SW 1271 (cell line): ENCODE measurements at regions not wholly inside any gene's neighbourhood (a gene's known extent, or its start where the extent isn't known, plus 50 kb on each side); places are given as distances from the start of the nearest gene placed in this dataset.
"Not testable (repeated sequence)": the region's sequence is repeated elsewhere in the genome, so short reads cannot be mapped to it uniquely, and the experiment has no call there.

Experiments
- DNase-seq, 2 experiments: peaks; one replicate each; lab custom pipeline; 2025; lab: John Stamatoyannopoulos, UW

DNA sequence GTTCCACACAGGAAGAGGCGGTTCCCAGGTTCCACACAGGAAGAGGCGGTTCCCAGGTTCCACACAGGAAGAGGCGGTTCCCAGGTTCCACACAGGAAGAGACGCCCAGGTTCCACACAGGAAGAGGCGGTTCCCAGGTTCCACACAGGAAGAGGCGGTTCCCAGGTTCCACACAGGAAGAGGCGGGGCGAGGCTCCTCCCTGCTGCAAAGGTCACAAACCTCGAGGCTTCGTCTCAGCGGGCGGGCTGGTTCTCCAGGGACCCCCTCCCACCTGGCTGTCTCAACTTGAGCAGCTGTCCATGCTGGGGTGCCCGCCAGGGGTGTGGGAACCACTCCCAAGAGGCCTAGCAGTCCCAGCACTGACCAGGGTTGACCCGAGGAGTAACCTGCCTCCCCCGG is 94.3 kb upstream of the RUFY1 start:
- DNase-seq = not testable (repeated sequence)

DNA sequence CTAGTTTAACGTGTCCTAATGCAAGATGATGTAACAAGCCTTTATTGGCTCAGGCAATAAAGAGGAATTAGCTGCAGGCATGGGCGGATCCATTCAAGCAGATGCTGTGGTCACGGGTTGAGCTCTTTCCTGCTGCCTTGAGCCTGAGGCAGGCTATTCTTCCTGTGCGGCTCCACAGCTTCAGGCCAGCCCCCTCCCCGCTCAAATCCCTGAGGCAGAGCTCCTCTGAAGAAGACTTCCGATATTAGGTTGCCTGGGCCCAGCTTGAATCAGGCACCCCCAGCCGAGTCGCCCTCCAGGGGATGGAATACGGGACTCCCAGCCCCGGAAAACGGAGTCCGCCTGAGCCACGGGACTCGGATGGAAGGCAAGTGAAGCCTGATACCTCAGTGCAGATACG is 95.0 kb upstream of the RUFY1 start:
- no peak for DNase-seq

DNA sequence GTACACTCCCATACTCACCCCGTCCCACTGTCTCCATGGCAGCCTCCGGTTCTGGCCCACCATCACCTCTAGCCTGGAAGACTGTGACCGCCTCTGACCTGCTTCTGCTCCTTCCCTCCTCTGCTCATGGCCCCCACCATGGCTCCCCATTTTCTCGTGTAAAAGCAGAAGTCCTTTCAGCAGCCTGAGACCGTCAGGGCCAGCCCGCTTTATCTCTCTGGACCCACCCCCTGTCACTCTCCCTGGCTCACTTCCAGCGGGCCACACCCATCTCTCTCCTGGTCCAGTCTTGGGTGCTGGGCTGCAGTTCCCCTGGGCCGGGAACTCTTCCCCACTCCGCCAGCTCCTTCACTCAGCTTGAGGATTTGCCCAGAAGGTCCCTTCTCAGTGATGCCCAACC is 96.0 kb upstream of the RUFY1 start:
- no peak for DNase-seq

DNA sequence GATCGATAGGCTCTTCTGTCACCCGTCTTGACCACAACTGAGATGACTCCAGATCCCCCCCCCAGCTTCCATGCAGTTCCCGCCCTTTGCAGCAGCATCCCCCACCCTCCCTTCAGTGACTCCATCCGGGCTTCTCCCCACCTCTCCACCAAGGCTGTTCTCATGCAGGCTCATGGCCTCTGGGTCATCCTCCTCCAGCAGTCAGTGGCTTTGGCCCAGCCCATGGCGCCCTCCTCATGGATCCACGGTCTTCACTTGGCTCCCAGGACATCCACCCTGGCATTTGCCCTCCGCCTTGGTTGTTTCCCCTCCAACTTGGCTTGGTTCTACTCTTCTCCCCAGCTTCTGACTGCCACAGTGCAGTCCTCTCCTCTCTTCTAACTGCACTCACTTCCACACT is 96.7 kb upstream of the RUFY1 start:
- no peak for DNase-seq

DNA sequence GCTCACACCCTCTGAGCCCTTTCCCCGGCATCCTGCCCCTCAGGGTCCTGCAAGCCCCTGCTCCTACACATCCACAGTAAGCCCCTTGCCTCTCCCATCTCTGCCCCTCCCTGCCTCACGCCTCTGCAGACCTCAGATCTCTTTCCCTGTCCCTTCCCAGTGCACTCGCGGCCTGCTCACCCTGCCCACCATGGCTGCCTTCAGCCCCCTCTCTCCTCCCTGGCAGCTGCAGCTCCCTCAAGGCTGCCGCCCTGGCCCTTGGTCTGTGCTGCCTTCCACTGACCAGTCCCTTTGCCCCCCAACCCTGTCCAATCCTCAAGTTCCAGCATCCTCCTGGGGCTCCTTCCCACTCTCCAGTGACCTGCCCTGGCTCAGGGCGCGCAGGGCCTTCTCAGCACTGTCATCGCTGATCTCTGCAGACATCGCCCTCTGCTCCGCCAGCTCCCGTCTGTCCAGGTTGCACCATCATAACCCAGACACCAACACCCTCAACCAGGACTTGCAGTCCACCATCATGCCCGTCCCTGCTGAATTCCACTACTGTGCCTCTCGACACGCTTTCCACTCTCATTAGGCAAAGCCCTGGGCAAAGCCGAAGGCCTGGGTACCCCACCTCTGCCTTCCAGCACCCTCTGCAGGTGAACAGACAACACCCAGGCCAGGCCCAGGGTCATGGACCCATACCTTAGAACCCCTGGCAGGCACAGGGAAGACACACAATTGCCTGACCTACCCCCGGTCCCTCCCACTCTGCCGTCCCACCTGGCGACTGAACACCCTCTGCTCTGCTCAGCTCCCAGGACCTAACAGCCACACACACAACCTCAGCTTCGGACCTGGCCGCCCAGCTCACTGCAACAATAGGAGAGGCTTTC is 97.8 kb upstream of the RUFY1 start:
- DNase-seq = no peak

DNA sequence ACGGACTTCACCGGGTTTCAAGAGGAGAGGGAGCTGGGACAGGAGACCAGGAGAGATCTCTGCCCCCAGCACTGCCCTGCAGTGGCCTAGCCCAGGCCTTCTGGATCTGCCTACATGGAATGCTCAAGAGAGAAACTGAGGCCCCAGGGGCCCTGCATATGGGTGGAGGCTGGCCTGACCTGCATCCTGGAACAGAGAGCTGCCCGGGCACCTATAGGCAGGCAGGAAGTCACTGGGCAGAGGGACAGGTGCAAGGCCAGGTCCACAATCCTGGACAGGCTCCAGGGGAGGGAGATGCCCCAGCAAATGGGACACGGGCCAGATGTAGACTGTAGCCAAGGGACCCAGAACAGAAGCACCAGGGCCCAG is 98.5 kb upstream of the RUFY1 start:
- no peak for DNase-seq

DNA sequence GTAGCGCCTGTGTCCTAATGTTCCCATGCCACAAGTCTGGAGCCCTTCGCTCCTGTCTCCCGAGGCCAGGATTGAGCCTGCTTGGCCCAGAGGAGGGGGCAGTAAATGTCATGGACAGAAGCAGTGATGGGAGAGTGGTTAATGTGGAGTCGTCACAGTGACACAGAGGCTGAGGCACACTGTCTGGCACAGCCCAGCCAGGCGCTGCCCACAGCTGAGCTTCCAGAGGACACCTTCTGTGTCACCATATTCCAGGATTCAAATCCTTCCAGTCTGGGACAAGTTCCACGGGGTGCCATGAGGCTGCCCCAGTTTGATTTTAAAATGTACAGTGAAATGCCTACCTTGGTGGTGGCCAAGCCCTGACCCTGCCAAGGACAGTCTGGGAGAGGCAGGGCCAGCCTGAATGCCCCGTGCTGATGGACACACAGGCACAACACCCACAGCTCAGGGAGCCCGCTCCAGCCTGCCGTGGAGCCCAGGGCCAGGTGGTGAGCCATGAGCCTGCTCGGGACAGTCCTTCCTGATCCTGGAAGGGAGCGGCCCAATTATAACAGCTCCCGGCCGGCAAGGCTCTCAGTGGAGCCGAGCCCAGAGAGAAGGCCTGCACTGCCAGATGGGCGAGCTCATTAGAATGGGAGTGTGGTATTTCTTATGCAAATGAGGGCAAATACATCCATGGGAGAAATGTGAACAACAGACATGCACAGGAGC is 99.1 kb upstream of the RUFY1 start:
- no peak for DNase-seq

DNA sequence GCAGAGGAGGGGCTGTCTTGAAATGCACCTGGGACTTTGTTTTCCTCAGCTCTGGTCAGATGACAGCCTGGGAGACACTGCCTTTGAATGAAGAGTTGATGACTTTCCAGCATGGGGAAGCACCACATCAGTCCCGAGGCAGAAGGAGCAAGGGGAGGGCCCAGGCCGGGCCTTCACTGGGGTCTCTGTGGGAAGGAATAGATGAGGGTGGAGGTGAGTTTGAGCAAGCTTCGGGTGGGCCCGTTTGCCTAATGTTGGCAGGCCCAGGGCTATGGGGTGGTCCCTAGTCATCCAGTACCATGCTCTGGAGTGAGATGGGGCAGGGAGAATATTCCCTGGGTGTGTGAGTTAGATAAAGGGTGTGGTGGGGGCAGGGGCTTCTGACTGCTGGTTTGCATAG is 100.4 kb upstream of the RUFY1 start:
- not testable (repeated sequence) for DNase-seq

DNA sequence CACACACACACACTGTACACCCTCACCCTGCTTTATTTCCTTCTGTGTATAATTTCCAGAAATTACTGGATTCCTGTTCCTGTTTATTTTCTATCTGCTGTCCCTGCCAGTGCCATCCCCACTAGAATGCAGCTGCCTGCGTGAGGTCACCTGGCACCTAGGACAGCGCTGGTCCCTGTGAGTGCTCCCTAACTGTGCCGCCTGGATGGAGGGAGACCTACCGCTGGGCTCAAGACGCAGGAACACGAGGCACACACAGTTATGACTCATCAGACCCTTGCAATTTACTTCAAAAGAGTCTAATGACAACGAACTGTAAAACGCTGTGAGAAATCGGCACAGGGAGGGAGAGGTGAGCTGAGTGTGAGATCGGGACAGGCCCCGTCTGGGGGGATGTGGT is 102.1 kb upstream of the RUFY1 start:
- DNase-seq = not testable (repeated sequence)

DNA sequence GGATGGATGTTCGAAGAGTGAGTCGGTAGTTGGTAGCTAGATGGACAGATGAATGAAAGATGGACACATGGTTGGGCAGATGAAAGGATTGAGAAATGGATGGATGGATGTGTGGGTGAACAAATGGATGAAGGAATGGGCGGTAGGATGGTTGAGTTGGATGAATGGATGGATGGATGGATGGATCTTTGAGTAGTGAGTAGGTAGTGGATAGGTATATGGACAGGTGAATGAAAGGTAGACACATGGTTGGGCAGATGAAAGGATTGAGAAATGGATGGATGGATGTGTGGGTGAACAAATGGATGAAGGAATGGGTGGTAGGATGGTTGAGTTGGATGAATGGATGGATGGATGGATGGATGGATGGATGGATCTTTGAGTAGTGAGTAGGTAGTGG is 97.0 kb upstream of the ADAMTS2 start:
- DNase-seq = not testable (repeated sequence)

DNA sequence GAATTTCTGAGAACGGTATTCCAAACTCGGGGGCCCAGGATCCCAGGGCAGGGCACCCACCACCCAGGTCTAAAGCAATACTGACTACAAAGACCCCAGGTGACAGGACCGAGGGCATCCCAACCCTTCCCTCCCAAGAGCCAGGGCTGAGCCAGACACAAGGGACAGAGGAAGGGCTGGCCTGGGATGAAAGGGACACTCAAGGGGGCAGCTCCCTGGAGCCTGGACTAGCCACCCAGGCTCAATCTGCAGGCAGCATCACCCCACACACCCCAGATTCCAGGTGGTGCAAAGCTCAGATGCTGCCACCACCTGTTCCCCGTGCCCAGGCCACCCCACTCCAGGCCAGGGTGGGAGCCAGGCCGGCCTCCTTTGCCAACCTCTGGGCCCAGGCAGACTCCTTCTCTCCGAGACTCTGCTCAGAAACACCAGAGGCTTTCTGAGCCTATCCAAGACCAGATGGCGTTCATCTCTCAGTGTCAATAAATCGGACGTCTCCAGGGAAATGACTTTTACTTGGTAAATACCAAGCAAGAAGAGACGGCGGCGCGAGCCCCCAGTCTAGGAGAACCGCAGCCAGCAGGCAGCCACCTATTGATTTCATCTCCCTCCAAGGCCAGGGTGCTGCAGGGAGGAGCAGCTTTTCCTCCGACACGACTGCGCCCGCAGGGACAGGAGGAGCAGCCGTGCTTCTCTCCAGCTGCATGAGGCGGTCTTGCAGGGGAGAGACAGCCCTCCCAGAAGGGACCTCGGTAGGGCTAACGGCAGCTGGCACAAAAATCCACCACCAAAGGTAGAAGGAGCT is 94.1 kb upstream of the ADAMTS2 start:
- DNase-seq = no peak

DNA sequence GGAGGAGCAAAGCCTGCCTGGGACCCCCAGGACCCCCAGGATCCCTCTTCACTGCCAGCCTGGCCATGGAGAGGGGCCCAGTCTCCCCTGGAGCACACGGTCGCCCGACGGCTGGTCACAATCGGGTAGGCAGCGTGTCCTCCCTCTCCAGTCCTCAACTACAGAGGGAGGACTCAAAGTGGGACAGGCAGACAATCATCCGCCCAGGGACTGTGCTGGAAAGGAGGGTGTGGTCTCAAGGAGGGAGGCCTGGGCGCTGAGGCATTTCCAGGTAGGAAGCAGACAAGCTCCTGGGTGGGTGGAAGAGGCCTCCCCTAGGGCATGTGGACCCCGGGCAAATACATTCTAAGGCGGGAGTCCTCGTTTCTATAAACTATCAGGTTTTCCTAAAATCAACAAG is 93.2 kb upstream of the ADAMTS2 start:
- no peak for DNase-seq

DNA sequence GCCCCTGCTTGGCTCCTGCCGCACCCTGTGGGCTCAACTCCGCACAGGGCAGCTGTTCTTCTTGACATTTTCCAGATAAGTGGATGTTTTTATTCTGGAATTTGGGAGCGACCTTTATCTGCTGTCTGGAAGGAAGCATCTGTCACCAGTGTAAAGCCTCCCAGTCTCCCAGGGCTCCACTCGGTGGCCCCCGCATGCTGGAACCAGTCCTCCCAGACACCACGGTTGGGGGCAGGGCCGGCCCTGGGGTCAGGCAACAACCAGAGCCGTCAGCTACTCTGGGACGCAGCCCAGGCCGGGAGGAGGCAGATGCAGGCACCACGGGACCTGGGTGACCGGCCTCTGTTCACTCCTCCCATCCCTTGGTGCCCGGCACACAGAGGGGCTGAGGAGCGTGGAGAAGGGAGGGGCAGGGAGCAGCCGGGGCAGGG is 92.8 kb upstream of the ADAMTS2 start:
- DNase-seq = no peak

DNA sequence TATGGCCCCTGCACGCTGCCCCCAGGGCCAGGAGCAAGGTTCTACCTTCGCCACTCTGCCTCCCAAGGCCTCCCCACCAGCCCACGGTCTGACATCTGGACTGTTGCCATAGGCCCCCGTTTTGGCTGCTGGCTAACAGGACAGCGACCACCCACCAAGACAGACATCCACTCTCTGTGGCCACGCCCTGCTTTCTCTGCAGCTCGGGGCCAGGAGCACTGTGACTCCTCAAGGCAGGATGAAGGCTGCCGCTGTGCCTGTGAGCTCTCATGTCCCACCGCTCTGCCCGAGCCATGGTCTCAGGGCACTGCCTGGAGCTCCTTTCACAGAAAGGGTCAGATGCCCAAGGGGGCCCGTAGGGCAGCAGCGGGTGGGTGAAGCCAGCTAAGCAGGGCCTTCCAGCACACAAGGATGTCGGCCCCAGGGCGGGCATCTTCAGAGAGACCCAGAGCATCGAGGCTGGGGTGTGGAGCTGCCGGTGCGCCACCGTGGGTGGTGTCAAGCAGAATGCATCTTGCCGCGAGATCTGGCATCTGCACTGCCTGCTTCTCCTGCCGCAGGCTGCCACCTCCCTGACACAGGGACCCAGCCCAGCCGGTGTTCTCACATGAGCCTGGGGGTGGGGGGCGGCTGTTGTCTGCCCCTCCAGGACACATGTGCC is 92.2 kb upstream of the ADAMTS2 start:
- no peak for DNase-seq

DNA sequence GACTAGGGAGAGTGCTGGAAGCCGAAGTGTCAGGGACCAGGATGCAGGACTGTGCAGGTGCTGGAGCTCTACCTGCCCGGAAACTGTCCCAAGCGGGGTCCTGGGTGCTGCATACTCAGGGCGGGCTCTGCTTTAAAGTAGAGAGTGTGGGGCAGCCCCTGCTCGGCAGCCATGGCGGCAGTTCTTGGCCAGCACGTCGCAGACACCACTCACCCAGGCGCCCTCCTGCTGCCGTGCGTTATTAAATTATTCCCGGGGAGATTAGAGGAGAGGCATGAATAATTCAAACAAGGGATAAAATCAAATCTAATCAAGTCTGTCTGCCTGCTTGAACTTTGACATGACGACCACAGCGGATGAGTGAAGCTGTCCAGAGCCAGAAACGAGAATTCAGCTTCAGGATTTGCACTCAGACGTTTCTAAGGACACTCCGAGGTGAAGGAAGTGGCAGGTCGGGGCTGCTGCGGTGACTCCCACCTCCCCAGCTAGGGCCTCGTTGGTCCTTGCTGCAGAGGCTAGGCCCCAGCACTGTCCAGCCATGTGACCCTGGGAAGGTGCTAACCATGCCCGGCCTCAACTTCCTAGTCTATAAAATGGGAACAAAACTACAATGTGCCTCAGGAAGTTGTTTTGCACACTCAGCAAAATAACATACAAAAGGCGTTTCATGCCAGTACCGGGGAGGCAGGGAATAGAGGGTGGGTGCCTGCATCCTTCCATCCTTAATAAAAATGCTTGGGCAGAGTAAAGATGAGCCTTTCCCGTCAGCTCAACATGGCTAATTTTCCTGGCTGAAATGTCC is 91.3 kb upstream of the ADAMTS2 start:
- no peak for DNase-seq

DNA sequence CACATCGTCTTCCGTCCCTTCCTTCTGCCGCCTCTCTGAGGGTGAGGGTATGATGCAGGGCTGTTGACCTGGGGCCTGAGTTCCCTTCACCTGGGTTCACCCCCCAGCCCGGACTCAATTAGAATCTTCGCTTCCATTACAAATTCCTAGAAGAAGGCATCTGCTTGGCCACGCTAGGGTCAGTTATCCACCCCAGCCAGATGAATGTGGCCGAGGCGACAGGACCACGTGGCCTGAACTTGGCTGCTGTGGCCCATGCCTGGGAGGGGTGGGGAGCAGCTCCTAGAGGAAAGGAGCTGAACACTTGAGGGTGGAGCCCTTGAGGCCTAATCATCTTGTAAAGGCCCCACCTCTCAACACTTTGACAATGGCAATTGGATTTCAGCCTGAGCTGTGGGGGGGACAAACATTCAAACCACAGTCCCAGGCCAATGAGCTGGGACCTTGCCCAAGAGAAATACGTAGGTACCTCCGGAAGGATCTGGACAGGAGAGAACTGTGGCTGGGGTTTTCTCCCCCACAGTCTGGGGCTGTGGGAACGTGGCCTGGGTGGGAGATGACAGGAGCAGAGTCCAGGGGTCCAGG is 90.6 kb upstream of the ADAMTS2 start:
- DNase-seq = no peak

DNA sequence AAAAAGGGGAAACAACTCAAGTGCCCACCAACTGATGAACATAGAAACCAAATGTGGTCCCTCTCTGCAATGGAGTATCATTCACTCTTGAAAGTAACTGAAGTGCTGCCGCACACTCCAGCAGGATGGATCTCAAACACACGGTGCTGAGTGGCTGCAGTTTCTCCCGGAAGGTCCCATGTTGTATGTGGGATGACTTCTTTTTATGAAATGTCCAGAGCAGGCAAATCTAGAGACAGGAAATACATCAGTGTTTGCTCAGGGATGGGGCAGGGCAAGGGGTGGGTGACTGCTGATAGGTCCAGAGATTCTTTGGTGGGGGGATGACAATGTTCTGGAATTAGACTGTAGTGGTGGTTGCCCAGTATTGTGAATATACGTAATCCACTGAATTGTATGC is 89.9 kb upstream of the ADAMTS2 start:
- no peak for DNase-seq

DNA sequence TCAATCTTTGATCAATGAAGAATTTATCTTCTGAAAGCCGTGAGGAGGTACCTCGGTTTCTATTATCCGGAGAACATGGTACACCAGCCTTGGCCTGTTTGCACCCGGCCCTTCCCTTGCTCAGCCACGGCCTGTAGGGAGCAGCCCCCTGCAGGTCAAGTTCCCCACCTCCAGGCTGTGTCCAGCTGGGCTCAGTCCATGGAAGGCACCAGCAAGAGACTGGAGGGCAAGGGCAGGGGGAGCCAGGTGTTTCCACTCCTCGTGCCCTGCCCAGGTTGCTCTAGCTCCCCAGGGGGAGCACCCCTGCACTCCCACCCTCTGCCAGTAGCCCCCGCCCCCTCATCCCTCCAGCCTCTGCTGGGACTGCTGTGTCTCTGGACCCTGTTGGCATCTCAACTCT is 87.3 kb upstream of the ADAMTS2 start:
- no peak for DNase-seq

DNA sequence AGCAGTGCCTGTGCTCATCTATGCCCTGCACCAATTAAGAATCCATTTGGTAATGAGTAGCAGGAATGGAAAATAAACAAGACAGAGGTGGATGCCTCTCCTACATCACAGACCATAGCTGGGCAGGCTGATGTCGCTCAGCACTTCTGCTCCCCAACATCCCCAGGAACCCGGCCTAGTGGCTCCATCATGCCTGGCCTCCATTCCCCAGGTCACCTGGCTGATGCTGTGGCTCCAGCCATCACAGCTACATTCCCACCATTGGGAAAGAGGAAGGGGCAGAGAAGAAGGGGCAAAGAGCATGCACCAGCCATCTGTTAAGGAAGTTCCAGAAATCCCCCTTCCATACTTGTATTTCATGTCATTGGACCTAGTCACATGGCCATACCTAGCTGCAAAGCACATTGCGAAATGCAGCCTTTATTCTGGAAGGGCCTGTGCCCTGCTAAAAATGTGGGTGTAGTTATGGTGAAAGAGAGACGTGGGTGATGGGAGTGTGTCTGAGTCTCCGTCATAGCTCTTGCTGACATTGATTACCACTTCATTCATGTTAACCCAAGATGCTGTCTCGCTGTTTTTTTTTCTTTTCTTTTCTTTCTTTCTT is 86.1 kb upstream of the ADAMTS2 start:
- no peak for DNase-seq
